Prostate gland (tissue), 2 donors: ENCODE measurements at regions not wholly inside any gene's neighbourhood (a gene's known extent, or its start where the extent isn't known, plus 50 kb on each side); places are given as distances from the start of the nearest gene placed in this dataset.

Experiments
- DNase-seq: peaks from one replicate; pipeline ENCODE4 v3.0.0-alpha.2; 2019; ENCODE audit warnings: low spot score
- H3K27ac ChIP-seq, 2 donors: fragments of 200-600 bp; sonication (generic); 2 replicates each; pipeline ENCODE4 v1.5.1; 2017 to 2019
- H3K27me3 ChIP-seq: fragments of 200-600 bp; sonication (generic); replicated peaks from 2 replicates; pipeline ENCODE4 v1.5.1; 2019; ENCODE audit not compliant: insufficient read depth
- H3K36me3 ChIP-seq, 2 donors: fragments of 200-600 bp; sonication (generic); 1 replicate in 1 of 2; 2 replicates in 1 of 2; pipeline versions ENCODE4 v1.5.1 to v1.8.1; 2017 to 2019
- H3K4me1 ChIP-seq: fragments of 200-600 bp; sonication (generic); replicated peaks from 2 replicates; pipeline ENCODE4 v1.5.1; 2019
- H3K4me3 ChIP-seq, 2 donors: fragments of 200-600 bp; sonication (generic); 2 replicates each; pipeline ENCODE4 v1.5.1; 2017 to 2019
- H3K9me3 ChIP-seq: fragments of 200-600 bp; sonication (generic); 2 replicates; pipeline ENCODE4 v1.5.1; 2017
- CTCF ChIP-seq, 4 experiments: fragments of 200-600 bp in 2 of 4; fragments of 450-650 bp in 2 of 4; sonication (generic) in 2 of 4; IDR thresholded peaks; 1 replicate in 3 of 4; 2 replicates in 1 of 4; pipeline ENCODE4 v1.5.1; 2016 to 2019; ENCODE audit warnings: antibody characterized with exemption in 4 of 4, mild to moderate bottlenecking in 2 of 4, moderate library complexity in 2 of 4
- POLR2A ChIP-seq: fragments of 450-650 bp; IDR thresholded peaks from one replicate; pipeline ENCODE4 v1.6.1; 2016; ENCODE audit warnings: antibody characterized with exemption, mild to moderate bottlenecking
- POLR2AphosphoS5 ChIP-seq: sonication (generic); formaldehyde crosslinking; IDR thresholded peaks from one replicate; pipeline ENCODE4 v1.6.1; 2017; ENCODE audit warnings: antibody characterized with exemption
- WGBS: methylation state at CpG from one replicate; pipeline ENCODE4 v1.1.5; 2018; 5-methylcytosine and 5-hydroxymethylcytosine counted together
- intact Hi-C: fragments of 100-400 bp; cut with DNase I; formaldehyde crosslinking; loops from one replicate; pipeline ENCODE4 v1.14.2; 2022

DNA sequence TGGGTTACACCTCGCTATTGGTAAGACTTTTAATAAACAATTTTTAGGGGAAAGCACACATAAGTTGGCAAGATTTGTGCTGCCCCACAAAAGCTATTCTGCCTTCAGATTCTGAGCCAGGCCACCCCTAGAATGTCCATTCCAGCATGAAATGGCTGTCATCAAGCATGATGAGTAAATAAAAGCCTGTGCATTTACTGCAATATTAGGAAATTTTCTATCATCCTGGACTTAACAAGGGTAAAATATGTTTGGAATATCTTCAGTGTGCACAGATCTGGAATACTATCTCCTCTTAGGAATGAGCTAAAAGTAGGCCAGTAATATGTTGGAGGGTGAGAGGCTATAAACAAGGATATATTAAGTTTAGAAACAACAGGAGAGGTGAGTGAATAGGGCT is 510.9 kb downstream of the ANKRD50 start:
- no peak for DNase-seq
- no peak for TF ChIP-seq POLR2AphosphoS5
- TF ChIP-seq POLR2A, result no peak
- no peak for TF ChIP-seq CTCF (IDR thresholded peaks at IDR 0.05)
- 14% methylated on average over 1 of the region's 1 CpG for WGBS
- H3K4me1 ChIP-seq, result no peaks in the 10 kb centered on the region
- H3K36me3 ChIP-seq, result no peaks in the 10 kb centered on the region
- H3K4me3 ChIP-seq, result no peak overlapping the region
- H3K27ac ChIP-seq, result no peak overlapping the region
- intact Hi-C loops, result no loop called here
- H3K27me3 ChIP-seq, result no peaks in the 10 kb centered on the region
- H3K9me3 ChIP-seq, result no peaks in the 10 kb centered on the region

DNA sequence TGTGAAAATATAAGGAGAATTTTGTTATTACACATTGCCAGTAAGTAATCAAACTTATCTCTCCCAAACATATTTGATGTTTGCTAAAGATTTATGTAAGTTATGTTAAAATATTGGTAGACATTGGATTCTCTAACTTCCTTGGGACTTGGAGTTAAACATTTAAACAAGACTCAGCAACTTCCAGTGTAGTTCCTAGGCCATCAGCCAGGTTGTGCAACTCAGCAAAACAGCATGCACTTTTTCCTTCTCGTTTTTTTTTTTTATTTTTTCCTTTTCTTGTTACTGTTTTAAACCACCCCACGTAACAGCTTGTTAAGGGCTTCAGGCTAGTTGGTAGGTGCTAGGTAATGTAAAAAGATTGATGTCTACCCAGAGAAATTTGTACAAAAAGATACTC is 510.4 kb downstream of the ANKRD50 start:
- Histone ChIP-seq H3K4me3 (no peak overlapping the region), H3K36me3 (no peaks in the 10 kb centered on the region), H3K4me1 (no peaks in the 10 kb centered on the region), H3K27ac (no peak overlapping the region), H3K9me3 (no peaks in the 10 kb centered on the region), H3K27me3 (no peaks in the 10 kb centered on the region)
- whole genome bisulfite sequencing, result 6% methylated on average over 2 of the region's 2 CpGs
- TF ChIP-seq CTCF (IDR thresholded peaks at IDR 0.05) (peak in 1 of 4 experiments; percentile 28), POLR2A (no peak)
- no peak for DNase-seq
- intact Hi-C loops, result no loop called here

- Histone ChIP-seq H3K27me3 (no peaks in the 10 kb centered on the region), H3K4me1 (no peaks in the 10 kb centered on the region), H3K27ac (no peak overlapping the region), H3K9me3 (no peaks in the 10 kb centered on the region), H3K36me3 (no peaks in the 10 kb centered on the region), H3K4me3 (no peak overlapping the region)
- WGBS, result 67% methylated on average over 3 of the region's 3 CpGs
- TF ChIP-seq POLR2AphosphoS5 (no peak), CTCF (IDR thresholded peaks at IDR 0.05) (no peak), POLR2A (no peak)
- intact Hi-C loops, result no loop called here
- DNase-seq, result no peak
These were observed 508.8 kb downstream of the ANKRD50 start for GRCh38 chr4:124203613-124204238.

DNA sequence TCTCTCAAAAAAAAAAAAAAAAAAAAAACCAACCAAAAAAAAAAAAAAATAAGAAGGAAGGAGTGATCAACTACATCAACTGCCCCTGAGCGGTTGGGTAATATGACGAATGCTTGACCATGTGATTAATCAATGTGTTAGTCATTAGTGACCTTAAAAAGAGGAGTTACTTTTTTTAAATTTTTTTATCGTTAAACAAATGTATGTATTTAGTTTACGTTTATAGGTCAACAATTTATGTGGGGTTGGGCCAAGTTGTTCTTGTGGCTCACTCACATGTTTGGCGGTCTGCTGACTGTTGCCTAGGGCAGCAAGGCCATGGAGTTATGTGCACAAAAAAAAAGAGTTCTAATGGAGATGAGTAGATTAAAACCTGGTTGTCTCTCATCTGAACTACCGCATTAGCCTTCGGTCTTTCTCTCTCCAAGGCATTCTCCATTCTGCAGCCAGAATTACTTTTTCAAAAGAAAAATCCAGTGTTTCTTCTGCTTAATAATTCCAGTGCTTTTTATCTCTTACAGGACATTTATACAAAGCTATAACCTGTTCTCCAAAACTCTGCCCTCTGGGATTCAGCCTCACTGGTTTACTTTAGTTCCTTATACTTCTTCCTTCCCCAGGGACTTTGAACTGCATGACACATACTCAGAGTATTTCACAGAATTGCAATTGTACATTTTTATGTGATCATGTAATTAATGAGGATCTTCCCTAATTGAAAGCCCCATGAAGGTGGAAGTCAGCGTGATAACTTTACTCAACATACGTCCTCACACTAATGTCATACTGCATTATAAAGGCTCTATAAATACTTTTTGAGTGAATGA is 505.5 kb downstream of the ANKRD50 start:
- no peak overlapping the region for H3K27ac ChIP-seq
- H3K4me1 ChIP-seq, result no peaks in the 10 kb centered on the region
- no peaks in the 10 kb centered on the region for H3K9me3 ChIP-seq
- no peaks in the 10 kb centered on the region for H3K36me3 ChIP-seq
- no peak overlapping the region for H3K4me3 ChIP-seq
- TF ChIP-seq POLR2A (no peak), POLR2AphosphoS5 (no peak), CTCF (IDR thresholded peaks at IDR 0.05) (no peak)
- WGBS, result 93% methylated on average over 9 of the region's 9 CpGs
- intact Hi-C loops, result no loop called here
- no peaks in the 10 kb centered on the region for H3K27me3 ChIP-seq
- DNase-seq, result no peak

- no peaks in the 10 kb centered on the region for H3K36me3 ChIP-seq
- DNase-seq, result no peak
- WGBS, result 68% methylated on average over 3 of the region's 3 CpGs
- no peak overlapping the region for H3K27ac ChIP-seq
- intact Hi-C loops, result no loop called here
- TF ChIP-seq POLR2AphosphoS5, result no peak
- no peak for TF ChIP-seq CTCF (IDR thresholded peaks at IDR 0.05)
- no peak for TF ChIP-seq POLR2A
- no peaks in the 10 kb centered on the region for H3K4me1 ChIP-seq
- H3K4me3 ChIP-seq, result no peak overlapping the region
- H3K27me3 ChIP-seq, result no peaks in the 10 kb centered on the region
- H3K9me3 ChIP-seq, result no peaks in the 10 kb centered on the region
These were observed 503.3 kb downstream of the ANKRD50 start for GRCh38 chr4:124209211-124209610.
